HepG2 (cell line): ENCODE measurements at regions not wholly inside any gene's neighbourhood (a gene's known extent, or its start where the extent isn't known, plus 50 kb on each side); places are given as distances from the start of the nearest gene placed in this dataset.

ENCODE experiments used
- CENPBD1 ChIP-seq: sonication (generic); formaldehyde crosslinking; IDR thresholded peaks from 2 replicates; pipeline ENCODE4 v1.8.0; 2022; ENCODE audit warnings: missing genetic modification reagents, low read depth, mild to moderate bottlenecking, borderline replicate concordance
- CTCF ChIP-seq: sonication (generic); formaldehyde crosslinking; IDR thresholded peaks from 2 replicates; pipeline ENCODE4 v1.5.0; 2020; ENCODE audit warnings: mild to moderate bottlenecking, missing genetic modification reagents, moderate library complexity
- GATAD2A ChIP-seq: IDR thresholded peaks from 2 replicates; pipeline ENCODE4 v1.6.1; 2016
- HNF4G ChIP-seq, 2 experiments: sonication (generic) in 1 of 2; formaldehyde crosslinking in 1 of 2; IDR thresholded peaks; 2 replicates each; pipeline versions ENCODE4 v1.4.0 to v1.6.1; 2011 to 2020; ENCODE audit warnings: borderline replicate concordance in 2 of 2, low read depth in 2 of 2, mild to moderate bottlenecking in 2 of 2, low read length in 1 of 2, missing genetic modification reagents in 1 of 2, moderate library complexity in 1 of 2
- LCORL ChIP-seq, 2 experiments: fragments of 450-650 bp in 1 of 2; sonication (generic) in 1 of 2; formaldehyde crosslinking in 1 of 2; IDR thresholded peaks; 2 replicates each; pipeline versions ENCODE4 v1.5.0 to v1.6.1; 2017 to 2020; ENCODE audit warnings: antibody characterized with exemption in 1 of 2, missing genetic modification reagents in 1 of 2
- MLX ChIP-seq: IDR thresholded peaks from 2 replicates; pipeline ENCODE4 v1.6.1; 2016
- MTERF4 ChIP-seq: sonication (generic); formaldehyde crosslinking; IDR thresholded peaks from 2 replicates; pipeline ENCODE4 v1.8.0; 2023; ENCODE audit warnings: mild to moderate bottlenecking, missing genetic modification reagents
- NFE2L2 ChIP-seq: fragments of 150-350 bp; IDR thresholded peaks from 2 replicates; pipeline ENCODE4 v1.6.1; 2014; ENCODE audit warnings: low read length
- PRDM4 ChIP-seq: sonication (generic); formaldehyde crosslinking; IDR thresholded peaks from 2 replicates; pipeline ENCODE4 v1.9.0; 2021; ENCODE audit warnings: missing genetic modification reagents, borderline replicate concordance
- RAD21 ChIP-seq: fragments of 450-650 bp; formaldehyde crosslinking; IDR thresholded peaks from 2 replicates; pipeline ENCODE4 v1.5.0; 2020; ENCODE audit warnings: mild to moderate bottlenecking
- RBFOX2 ChIP-seq: fragments of 200-400 bp; formaldehyde crosslinking; IDR thresholded peaks from 2 replicates; pipeline ENCODE4 v1.6.1; 2017; ENCODE audit warnings: low read depth, mild to moderate bottlenecking, low read length
- SAFB2 ChIP-seq: sonication (generic); formaldehyde crosslinking; IDR thresholded peaks from 2 replicates; pipeline ENCODE4 v1.5.1; 2020; ENCODE audit warnings: missing genetic modification reagents, low read depth, mild to moderate bottlenecking, borderline replicate concordance
- SMAD3 ChIP-seq: sonication (generic); formaldehyde crosslinking; IDR thresholded peaks from 2 replicates; pipeline ENCODE4 v1.4.0; 2020; ENCODE audit warnings: missing genetic modification reagents
- SNAI1 ChIP-seq: sonication (generic); formaldehyde crosslinking; IDR thresholded peaks from 2 replicates; pipeline ENCODE4 v1.5.0; 2020; ENCODE audit warnings: mild to moderate bottlenecking, missing genetic modification reagents, borderline replicate concordance
- SRY ChIP-seq: sonication (generic); formaldehyde crosslinking; IDR thresholded peaks from 2 replicates; pipeline ENCODE4 v1.8.0; 2022; ENCODE audit warnings: mild to moderate bottlenecking, missing genetic modification reagents
- STAG1 ChIP-seq: sonication (generic); formaldehyde crosslinking; IDR thresholded peaks from 2 replicates; pipeline ENCODE4 v1.4.0; 2020; ENCODE audit warnings: missing genetic modification reagents
- TEAD3 ChIP-seq: optimal IDR thresholded peaks from 2 replicates; pipeline ENCODE3; 2016; ENCODE audit warnings: borderline replicate concordance
- ZBTB26 ChIP-seq: IDR thresholded peaks from 2 replicates; pipeline ENCODE4 v1.6.1; 2016; ENCODE audit warnings: missing compliant biosample characterization, missing genetic modification reagents, borderline replicate concordance
- ZNF160 ChIP-seq: sonication (generic); formaldehyde crosslinking; IDR thresholded peaks from 2 replicates; pipeline ENCODE4 v1.8.0; 2022; ENCODE audit warnings: mild to moderate bottlenecking, inconsistent platforms, missing genetic modification reagents
- ZNF362 ChIP-seq: sonication (generic); formaldehyde crosslinking; IDR thresholded peaks from 2 replicates; pipeline ENCODE4 v1.4.0; 2020; ENCODE audit warnings: missing genetic modification reagents, mild to moderate bottlenecking, borderline replicate concordance
- ZNF431 ChIP-seq: sonication (generic); formaldehyde crosslinking; IDR thresholded peaks from 2 replicates; pipeline ENCODE4 v1.9.0; 2022; ENCODE audit warnings: missing genetic modification reagents, low read depth, mild to moderate bottlenecking, borderline replicate concordance

- TF ChIP-seq HNF4G (IDR thresholded peaks at IDR 0.05; ENCODE audit: borderline replicate concordance, low read depth, low read length) (no peak), HNF4G (CRISPR knock-in tag; IDR thresholded peaks at IDR 0.05; ENCODE audit: borderline replicate concordance, low read depth) (no peak), GATAD2A (CRISPR knock-in tag) (peak; percentile 71), LCORL (IDR thresholded peaks at IDR 0.05) (no peak), LCORL (CRISPR knock-in tag; IDR thresholded peaks at IDR 0.05) (peak; percentile 58; the same call in 1 of the 2 replicates), TEAD3 (CRISPR knock-in tag) (peak; percentile 67), SAFB2 (CRISPR knock-in tag) (no peak), ZNF431 (CRISPR knock-in tag) (no peak), SMAD3 (CRISPR knock-in tag) (peak; percentile 70; the same call in 1 of the 2 replicates), ZNF160 (no peak), PRDM4 (CRISPR knock-in tag) (no peak), ZNF362 (no peak), CTCF (peak; percentile 74), MLX (0 out of 2 replicates have a peak, but pooled peaks have one; percentile 12), NFE2L2 (no peak), MTERF4 (CRISPR knock-in tag) (0 out of 2 replicates have a peak, but pooled peaks have one; percentile 24), SRY (no peak), ZBTB26 (peak; percentile 45; the same call in 1 of the 2 replicates), RBFOX2 (no peak), STAG1 (CRISPR knock-in tag) (peak; percentile 83), CENPBD1 (CRISPR knock-in tag) (no peak), RAD21 (peak; percentile 81), SNAI1 (CRISPR knock-in tag) (no peak)
Measured at GRCh38 chr17:72479113-72479512, 358.3 kb downstream of the SOX9 start (continued).
